Stomach (tissue), 4 donors: ENCODE measurements at regions not wholly inside any gene's neighbourhood (a gene's known extent, or its start where the extent isn't known, plus 50 kb on each side); places are given as distances from the start of the nearest gene placed in this dataset.

Experiments
- CTCF ChIP-seq, 7 experiments: fragments of 450-650 bp in 4 of 7; fragments of 200-600 bp in 3 of 7; sonication (generic) in 3 of 7; IDR thresholded peaks; one replicate each; pipeline ENCODE4 v1.5.1; 2016 to 2019; ENCODE audit warnings: antibody characterized with exemption in 7 of 7, control low read depth in 2 of 7, mild to moderate bottlenecking in 1 of 7
- POLR2A ChIP-seq, 4 donors: fragments of 450-650 bp; IDR thresholded peaks; one replicate each; pipeline ENCODE4 v1.6.1; 2016; ENCODE audit warnings: antibody characterized with exemption in 4 of 4, control low read depth in 2 of 4, mild to moderate bottlenecking in 1 of 4, moderate library complexity in 1 of 4

DNA sequence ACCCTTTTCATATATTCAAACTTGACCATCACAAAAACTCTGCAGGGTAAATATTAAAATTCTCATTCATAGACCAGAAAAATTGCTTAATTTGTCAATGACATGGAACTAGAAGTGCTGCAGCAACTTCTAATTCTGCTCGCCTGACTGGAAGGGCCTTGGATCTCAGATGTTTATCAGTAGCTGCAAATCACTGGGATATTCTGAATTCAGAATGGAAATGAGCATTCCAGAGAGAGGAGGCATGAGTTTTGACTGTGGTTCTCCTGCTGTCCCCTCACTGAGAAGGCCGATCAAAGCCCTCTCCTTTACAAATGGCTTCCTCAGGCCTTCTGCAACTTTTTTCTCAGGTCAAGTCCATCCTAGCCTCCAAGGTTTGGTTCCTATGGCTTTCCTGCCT, 171.3 kb upstream of the FAM78B start:
- TF ChIP-seq POLR2A (IDR thresholded peaks at IDR 0.05) (no peak), CTCF (IDR thresholded peaks at IDR 0.05) (no peak)
